ENCODE measurements at regions not wholly inside any gene's neighbourhood (a gene's known extent, or its start where the extent isn't known, plus 50 kb on each side); places are given as distances from the start of the nearest gene placed in this dataset.

DNA sequence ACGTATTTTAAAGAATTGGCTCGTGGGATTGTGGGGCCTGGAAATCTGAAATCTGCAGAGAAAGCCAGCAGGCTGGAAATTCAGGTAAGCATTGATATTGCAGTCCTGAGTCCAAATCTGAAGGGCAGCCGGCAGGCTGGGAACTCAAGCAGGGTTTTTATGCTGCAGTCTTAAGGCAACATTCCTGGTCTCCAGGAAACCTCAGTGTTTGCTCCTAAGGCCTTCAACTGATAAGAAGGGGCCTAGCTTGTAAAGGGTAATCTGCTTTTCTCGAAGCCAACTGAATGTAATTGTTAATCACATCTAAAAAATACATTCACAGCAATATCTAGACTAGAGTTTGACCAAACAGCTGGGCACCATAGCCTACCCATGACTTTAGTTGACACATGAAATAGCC, 154.4 kb downstream of the EFNB2 start:
- TF ChIP-seq TCF12 (IDR thresholded peaks at IDR 0.05; ENCODE audit: low read depth) (no peak), TAF1 (IDR thresholded peaks at IDR 0.05; ENCODE audit: low read depth) (no peak), EP300 (IDR thresholded peaks at IDR 0.05; ENCODE audit: borderline replicate concordance) (no peak), ZBTB7A (IDR thresholded peaks at IDR 0.05; ENCODE audit: low read depth) (no peak), CEBPB (IDR thresholded peaks at IDR 0.05) (no peak), YY1 (IDR thresholded peaks at IDR 0.05; ENCODE audit: low read depth) (no peak), CREB1 (IDR thresholded peaks at IDR 0.05; ENCODE audit: low read depth) (no peak), EGR1 (IDR thresholded peaks at IDR 0.05) (no peak), RAD21 (IDR thresholded peaks at IDR 0.05; ENCODE audit: low read depth) (no peak), TEAD4 (IDR thresholded peaks at IDR 0.05) (no peak), FOXM1 (IDR thresholded peaks at IDR 0.05; ENCODE audit: borderline replicate concordance, low read depth) (no peak), NFIC (IDR thresholded peaks at IDR 0.05) (no peak)
- TF ChIP-seq, protein P1, sequence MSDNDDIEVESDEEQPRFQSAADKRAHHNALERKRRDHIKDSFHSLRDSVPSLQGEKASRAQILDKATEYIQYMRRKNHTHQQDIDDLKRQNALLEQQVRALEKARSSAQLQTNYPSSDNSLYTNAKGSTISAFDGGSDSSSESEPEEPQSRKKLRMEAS (IDR thresholded peaks at IDR 0.05), result no peak
- TF ChIP-seq, protein P2, sequence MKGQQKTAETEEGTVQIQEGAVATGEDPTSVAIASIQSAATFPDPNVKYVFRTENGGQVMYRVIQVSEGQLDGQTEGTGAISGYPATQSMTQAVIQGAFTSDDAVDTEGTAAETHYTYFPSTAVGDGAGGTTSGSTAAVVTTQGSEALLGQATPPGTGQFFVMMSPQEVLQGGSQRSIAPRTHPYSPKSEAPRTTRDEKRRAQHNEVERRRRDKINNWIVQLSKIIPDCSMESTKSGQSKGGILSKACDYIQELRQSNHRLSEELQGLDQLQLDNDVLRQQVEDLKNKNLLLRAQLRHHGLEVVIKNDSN (IDR thresholded peaks at IDR 0.05), result no peak
- TF ChIP-seq, protein P3, sequence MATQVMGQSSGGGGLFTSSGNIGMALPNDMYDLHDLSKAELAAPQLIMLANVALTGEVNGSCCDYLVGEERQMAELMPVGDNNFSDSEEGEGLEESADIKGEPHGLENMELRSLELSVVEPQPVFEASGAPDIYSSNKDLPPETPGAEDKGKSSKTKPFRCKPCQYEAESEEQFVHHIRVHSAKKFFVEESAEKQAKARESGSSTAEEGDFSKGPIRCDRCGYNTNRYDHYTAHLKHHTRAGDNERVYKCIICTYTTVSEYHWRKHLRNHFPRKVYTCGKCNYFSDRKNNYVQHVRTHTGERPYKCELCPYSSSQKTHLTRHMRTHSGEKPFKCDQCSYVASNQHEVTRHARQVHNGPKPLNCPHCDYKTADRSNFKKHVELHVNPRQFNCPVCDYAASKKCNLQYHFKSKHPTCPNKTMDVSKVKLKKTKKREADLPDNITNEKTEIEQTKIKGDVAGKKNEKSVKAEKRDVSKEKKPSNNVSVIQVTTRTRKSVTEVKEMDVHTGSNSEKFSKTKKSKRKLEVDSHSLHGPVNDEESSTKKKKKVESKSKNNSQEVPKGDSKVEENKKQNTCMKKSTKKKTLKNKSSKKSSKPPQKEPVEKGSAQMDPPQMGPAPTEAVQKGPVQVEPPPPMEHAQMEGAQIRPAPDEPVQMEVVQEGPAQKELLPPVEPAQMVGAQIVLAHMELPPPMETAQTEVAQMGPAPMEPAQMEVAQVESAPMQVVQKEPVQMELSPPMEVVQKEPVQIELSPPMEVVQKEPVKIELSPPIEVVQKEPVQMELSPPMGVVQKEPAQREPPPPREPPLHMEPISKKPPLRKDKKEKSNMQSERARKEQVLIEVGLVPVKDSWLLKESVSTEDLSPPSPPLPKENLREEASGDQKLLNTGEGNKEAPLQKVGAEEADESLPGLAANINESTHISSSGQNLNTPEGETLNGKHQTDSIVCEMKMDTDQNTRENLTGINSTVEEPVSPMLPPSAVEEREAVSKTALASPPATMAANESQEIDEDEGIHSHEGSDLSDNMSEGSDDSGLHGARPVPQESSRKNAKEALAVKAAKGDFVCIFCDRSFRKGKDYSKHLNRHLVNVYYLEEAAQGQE (IDR thresholded peaks at IDR 0.05; ENCODE audit: low read depth), result no peak

DNA sequence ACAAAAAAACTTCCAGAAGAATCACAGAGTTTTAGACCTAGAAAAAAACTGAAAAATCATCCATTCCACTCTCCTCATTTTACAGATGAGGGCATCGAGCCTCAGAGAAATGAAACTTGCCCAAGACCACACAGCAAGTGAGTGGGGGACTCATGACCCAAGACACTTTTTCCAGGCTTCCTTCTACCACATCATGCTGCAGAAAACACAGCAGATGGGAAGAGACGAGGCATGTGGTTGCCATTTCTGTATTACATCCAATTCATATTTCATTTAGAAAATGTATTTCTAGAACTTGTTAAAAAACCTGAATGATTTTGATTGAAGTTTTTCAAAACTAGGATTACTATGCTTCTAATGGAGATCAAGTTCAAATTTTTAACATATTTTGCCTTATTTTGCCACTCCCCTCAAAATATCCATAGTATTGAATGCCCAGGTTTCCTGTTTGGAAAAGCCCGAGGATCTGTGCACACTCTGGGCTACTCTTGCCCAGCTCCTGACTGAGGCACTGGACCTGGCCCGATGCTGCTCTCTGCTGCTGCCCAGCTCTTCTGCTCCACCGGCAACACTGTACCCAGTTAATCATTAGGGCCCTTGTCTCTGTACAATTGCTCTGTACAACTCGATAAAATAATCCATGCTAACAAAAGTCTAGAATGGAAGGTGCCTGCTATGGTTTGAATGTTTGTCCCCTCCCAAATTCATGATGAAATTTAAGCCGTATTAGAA, 157.4 kb downstream of the EFNB2 start:
- no peak for TF ChIP-seq FOXM1 (IDR thresholded peaks at IDR 0.05; ENCODE audit: borderline replicate concordance, low read depth)
- TF ChIP-seq CREB1 (IDR thresholded peaks at IDR 0.05; ENCODE audit: low read depth), result no peak

DNA sequence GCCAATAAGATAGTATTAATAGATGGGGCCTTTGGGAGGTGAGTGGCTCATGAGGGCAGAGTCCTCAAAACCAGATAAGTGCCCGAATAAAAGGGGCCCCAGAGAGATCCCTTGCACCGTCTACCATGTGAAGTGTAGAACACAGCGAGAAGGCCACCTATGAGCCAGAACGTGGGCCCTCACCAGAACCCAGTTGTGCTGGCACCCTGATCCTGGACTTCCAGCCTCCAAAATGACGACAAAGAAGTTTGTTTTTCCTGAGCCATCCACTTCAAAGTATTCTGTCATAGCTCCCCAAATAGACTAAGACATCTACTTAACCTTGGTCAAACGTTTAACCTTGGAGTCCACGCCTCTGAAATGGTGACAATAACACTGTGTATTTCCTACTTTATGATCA, 158.1 kb downstream of the EFNB2 start:
- TF ChIP-seq YY1 (IDR thresholded peaks at IDR 0.05; ENCODE audit: low read depth) (no peak), TCF12 (IDR thresholded peaks at IDR 0.05; ENCODE audit: low read depth) (no peak), CEBPB (IDR thresholded peaks at IDR 0.05) (no peak)

DNA sequence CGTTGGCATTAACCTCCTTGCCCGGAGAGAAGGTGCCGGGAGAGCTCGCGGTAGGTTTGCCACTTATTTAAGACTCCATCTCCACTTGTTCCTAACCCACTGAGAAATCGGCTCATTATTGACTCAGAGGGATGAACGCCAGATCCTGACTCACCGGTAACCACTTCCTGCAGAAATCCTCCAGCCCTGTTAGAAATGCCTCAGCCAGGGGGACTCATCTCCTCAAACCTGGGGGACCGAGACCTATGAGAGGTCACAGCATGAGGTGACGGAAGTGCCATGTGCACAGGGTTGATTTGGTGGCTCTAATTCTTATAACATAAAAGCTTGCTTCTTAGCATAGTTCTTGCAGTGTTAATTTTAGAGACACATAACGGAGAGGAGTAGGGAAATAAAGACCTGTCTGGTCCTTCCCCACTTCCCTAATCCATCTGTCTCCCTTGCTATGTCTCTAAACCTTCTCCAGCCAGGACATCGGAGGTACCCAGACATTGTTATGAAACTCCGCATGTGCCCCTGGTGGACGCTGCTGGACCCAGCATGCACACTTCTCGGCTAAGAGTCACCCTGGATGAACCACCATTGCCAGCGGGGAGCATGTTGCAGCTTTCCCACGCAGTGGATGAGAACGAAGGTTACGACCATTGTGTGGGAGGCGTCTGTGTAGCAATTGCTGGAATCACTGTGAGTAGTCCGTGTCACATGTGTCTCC, 158.9 kb downstream of the EFNB2 start:
- TF ChIP-seq TEAD4 (IDR thresholded peaks at IDR 0.05) (no peak), CREB1 (IDR thresholded peaks at IDR 0.05; ENCODE audit: low read depth) (no peak), TCF12 (IDR thresholded peaks at IDR 0.05; ENCODE audit: low read depth) (no peak), RAD21 (IDR thresholded peaks at IDR 0.05; ENCODE audit: low read depth) (no peak), EP300 (IDR thresholded peaks at IDR 0.05; ENCODE audit: borderline replicate concordance) (no peak), FOXM1 (IDR thresholded peaks at IDR 0.05; ENCODE audit: borderline replicate concordance, low read depth) (no peak), TAF1 (IDR thresholded peaks at IDR 0.05; ENCODE audit: low read depth) (no peak), YY1 (IDR thresholded peaks at IDR 0.05; ENCODE audit: low read depth) (no peak), EGR1 (IDR thresholded peaks at IDR 0.05) (no peak), CEBPB (IDR thresholded peaks at IDR 0.05) (no peak), NFIC (IDR thresholded peaks at IDR 0.05) (no peak), ZBTB7A (IDR thresholded peaks at IDR 0.05; ENCODE audit: low read depth) (no peak)
- TF ChIP-seq, protein P1 (IDR thresholded peaks at IDR 0.05), result no peak
- TF ChIP-seq, protein P2 (IDR thresholded peaks at IDR 0.05), result no peak
- TF ChIP-seq, protein P3 (IDR thresholded peaks at IDR 0.05; ENCODE audit: low read depth), result no peak

DNA sequence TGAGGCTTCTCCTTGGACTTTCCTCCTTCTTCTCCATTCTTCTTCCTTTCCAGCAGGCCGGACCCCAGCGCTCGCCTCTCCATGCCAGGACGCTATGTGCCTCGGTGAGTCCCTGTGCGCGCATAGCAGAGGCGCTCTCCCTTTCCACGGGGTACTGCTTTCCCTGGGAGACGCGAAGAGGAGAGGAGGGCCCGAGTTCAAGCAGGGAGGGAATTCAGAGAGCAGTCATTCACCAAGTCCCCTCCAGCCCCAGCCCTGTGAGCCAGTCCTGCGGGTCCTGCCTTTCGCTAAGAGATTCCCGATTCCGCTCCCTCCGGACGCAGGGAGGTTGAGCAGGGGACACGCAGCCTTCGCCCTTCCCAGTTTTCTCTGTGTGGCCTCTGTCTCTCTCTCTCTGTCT, 160.4 kb downstream of the EFNB2 start:
- no peak for TF ChIP-seq CREB1 (IDR thresholded peaks at IDR 0.05; ENCODE audit: low read depth)
- TF ChIP-seq, protein P2 (IDR thresholded peaks at IDR 0.05), result no peak
